GM12874 (cell line): ENCODE measurements at regions not wholly inside any gene's neighbourhood (a gene's known extent, or its start where the extent isn't known, plus 50 kb on each side); places are given as distances from the start of the nearest gene placed in this dataset.

Experiments used
- TF ChIP-seq, protein P1 (sequence below): IDR thresholded peaks from 2 replicates; pipeline ENCODE4 v1.5.1; 2011; ENCODE audit warnings: low read depth, mild to moderate bottlenecking, control low read depth, low read length, moderate library complexity; ENCODE audit not compliant: insufficient read depth

DNA sequence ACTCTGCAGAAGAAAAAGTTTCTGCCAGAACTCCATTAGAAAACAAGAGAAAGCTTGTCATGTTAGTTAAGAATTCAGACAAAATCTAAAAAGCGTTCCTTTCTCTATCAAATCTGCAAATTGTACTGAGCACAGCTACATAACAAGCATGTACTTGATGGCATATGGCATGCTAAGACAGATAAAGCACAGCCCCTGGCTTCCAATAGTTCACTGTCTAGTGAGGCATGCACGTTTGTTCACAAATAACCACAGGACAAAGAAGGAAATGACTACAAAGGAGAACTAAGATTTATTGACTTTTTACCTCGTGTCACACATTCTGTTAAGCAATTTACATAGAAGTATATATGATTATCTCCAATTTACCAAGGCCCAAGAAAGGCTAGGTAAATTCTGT is 518.2 kb upstream of the TLE4 start:
- TF ChIP-seq, protein P1, sequence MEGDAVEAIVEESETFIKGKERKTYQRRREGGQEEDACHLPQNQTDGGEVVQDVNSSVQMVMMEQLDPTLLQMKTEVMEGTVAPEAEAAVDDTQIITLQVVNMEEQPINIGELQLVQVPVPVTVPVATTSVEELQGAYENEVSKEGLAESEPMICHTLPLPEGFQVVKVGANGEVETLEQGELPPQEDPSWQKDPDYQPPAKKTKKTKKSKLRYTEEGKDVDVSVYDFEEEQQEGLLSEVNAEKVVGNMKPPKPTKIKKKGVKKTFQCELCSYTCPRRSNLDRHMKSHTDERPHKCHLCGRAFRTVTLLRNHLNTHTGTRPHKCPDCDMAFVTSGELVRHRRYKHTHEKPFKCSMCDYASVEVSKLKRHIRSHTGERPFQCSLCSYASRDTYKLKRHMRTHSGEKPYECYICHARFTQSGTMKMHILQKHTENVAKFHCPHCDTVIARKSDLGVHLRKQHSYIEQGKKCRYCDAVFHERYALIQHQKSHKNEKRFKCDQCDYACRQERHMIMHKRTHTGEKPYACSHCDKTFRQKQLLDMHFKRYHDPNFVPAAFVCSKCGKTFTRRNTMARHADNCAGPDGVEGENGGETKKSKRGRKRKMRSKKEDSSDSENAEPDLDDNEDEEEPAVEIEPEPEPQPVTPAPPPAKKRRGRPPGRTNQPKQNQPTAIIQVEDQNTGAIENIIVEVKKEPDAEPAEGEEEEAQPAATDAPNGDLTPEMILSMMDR, result no peak

DNA sequence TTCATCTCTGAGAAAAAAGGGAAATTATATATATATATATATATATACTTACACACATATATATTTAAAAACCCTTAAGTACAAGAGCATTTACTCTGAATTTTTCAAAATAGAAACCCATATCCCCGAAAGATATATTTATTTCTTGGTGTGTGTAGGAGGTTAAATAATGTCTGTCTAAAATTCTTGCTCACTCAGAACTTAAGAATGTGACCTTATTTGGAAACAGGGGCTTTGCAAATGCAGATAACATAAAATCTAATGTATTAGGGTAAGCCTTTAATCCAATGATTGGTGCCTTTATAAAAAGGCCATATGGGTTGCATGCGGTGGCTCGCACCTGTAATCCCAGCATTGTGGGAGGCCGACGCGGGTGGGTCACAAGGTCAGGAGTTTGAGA is 517.3 kb upstream of the TLE4 start:
- TF ChIP-seq, protein P1, result no peak

DNA sequence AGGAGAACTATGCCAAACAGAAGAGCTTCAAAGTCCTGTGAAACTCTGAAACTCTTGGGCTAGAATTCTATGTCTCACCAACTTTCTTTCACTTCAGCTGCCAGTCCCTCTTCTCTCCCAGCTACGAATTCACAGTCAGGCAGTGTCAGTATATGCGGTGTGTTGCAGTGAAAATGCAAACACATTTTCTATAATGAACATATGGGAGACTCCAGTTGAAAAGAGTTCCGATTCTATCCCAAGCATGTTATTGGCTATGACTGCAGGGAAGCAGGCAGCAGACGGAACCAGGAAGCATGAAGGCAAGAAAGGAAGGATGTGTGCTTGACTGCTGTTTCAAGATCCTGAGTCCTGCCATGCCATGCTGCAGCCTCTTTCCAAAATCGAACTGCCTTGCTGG is 515.7 kb upstream of the TLE4 start:
- TF ChIP-seq, protein P1, result no peak

DNA sequence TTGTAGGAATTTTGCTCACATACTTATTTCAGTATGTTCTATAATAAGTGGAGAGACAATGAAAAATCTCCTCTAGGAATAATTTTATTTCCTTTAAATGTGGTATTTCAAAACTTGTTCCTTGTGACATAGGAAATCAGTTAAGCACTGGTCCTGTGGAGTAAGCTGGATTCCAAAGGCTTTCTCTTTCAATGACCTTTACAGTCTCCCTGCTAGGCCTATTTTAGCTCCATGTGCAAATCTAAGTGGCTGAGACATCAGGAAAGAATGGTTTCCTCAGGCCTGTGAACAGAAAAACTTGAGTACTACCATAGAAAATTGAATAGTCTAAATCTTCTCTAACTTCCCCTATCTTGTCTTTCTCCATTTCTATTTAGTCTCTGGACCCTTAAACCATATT is 514.2 kb upstream of the TLE4 start:
- TF ChIP-seq, protein P1, result no peak

DNA sequence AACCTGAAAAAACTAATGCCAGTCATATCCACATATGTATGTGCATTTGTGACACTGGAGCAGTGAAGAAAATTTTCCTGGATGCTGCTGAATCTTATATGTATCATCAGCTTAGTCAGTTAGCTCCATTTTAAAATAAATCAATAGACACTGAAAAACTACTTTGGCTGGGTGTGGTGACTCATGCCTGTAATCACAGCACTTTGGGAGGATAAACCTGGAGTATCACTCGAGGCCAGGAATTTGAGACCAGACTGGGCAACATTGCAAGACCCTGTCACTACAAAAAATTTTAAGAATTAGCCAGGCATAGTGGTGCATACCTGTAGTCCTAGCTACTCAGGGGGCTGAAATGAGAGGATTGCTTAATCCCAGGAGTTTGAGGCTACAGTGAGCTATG is 511.0 kb upstream of the TLE4 start:
- TF ChIP-seq, protein P1, result no peak

DNA sequence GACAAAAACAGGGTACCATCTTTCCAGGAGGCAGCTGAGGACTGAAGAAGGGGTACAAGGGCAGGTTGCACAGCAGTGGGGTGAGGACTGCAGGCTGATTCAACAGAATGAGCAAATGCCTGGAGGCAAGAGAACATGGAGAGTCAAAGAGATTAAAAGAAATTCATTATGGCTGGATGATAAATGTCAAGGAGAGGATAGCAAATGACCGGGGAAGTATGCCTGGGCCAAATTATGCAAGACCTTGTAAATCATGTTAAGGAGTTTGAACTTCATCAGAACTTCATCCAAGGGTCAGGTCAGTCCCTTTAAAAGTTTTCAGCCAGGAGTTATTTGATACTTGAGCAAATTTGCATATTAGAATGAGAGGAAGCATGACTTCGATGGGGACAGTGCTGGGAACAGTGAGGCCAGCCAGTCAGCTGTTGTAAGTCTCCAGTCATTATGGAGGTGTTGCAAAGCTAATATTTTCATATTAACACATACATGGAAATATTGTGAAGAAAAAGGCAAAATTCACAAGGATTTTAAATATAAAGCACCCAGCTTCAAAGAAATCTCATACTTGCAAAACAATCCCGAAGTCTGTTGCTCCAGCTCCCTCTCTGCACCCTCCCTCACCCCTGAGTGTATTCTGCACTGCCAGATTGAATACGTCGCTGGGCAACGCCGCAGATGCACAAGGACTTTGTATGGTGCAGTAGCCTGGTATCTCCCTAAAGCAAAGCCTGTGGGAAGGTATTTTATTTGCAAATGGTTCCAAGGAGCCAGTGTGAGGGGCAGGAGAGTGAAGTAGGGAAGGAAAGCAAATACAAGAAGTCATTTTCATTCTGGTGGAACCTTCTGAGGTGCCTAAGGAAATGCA is 509.8 kb upstream of the TLE4 start:
- TF ChIP-seq, protein P1, result no peak

DNA sequence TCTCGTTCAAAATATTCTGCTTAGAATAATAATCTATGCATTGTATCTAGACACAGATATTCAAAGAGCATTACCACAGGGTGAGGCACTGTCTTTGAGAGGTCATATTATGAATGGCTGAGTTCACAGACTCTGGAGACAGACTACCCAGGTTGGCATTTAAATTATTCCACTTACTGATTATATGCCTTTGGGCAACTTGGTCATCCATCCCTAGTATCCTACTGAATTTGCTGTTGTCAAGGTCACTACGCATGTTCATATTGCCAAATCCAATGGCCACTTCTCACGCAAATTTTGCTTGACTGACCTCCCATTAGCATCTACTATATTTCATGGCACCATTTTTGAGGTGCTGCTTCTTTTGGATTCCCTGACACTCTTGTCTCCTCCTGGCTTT is 498.6 kb upstream of the TLE4 start:
- TF ChIP-seq, protein P1, result no peak
